Vagina (tissue), 2 donors: ENCODE measurements at regions not wholly inside any gene's neighbourhood (a gene's known extent, or its start where the extent isn't known, plus 50 kb on each side); places are given as distances from the start of the nearest gene placed in this dataset.

Source experiments
- DNase-seq, 2 donors: peaks; one replicate each; pipeline ENCODE4 v3.0.0-alpha.2; 2017; ENCODE audit errors: extremely low spot score in 2 of 2
- H3K27ac ChIP-seq: fragments of 200-600 bp; sonication (generic); one replicate; pipeline ENCODE4 v1.5.1; 2019
- H3K27me3 ChIP-seq: fragments of 200-600 bp; sonication (generic); one replicate; pipeline ENCODE4 v1.5.1; 2019
- H3K36me3 ChIP-seq, 2 donors: fragments of 200-600 bp; sonication (generic); one replicate each; pipeline ENCODE4 v1.5.1; 2017 to 2019
- H3K4me1 ChIP-seq: fragments of 200-600 bp; sonication (generic); one replicate; pipeline ENCODE4 v1.5.1; 2019
- H3K4me3 ChIP-seq, 2 donors: fragments of 200-600 bp; sonication (generic); 1 replicate in 1 of 2; 2 replicates in 1 of 2; pipeline ENCODE4 v1.5.1; 2016 to 2019
- H3K9me3 ChIP-seq: fragments of 200-600 bp; sonication (generic); one replicate; pipeline ENCODE4 v1.5.1; 2019
- CTCF ChIP-seq, 3 experiments: fragments of 450-650 bp in 2 of 3; fragments of 200-600 bp in 1 of 3; sonication (generic) in 1 of 3; IDR thresholded peaks; one replicate each; pipeline ENCODE4 v1.5.1; 2017 to 2019; ENCODE audit warnings: antibody characterized with exemption in 3 of 3, mild to moderate bottlenecking in 2 of 3, moderate library complexity in 2 of 3
- POLR2A ChIP-seq, 2 donors: fragments of 450-650 bp; IDR thresholded peaks; one replicate each; pipeline ENCODE4 v1.6.1; 2017; ENCODE audit warnings: antibody characterized with exemption in 2 of 2, mild to moderate bottlenecking in 2 of 2, moderate library complexity in 2 of 2
- POLR2AphosphoS5 ChIP-seq, 2 donors: sonication (generic); formaldehyde crosslinking; IDR thresholded peaks; one replicate each; pipeline ENCODE4 v1.9.0; 2017; ENCODE audit warnings: antibody characterized with exemption in 2 of 2, mild to moderate bottlenecking in 2 of 2, low read depth in 1 of 2; ENCODE audit not compliant: insufficient read depth in 1 of 2
- intact Hi-C: fragments of 100-400 bp; cut with DNase I; formaldehyde crosslinking; loops from one replicate; pipeline ENCODE4 v1.15.1; 2023

GRCh38 chr9:90301277-90301653 is 341.4 kb downstream of the DIRAS2 start:
- H3K27ac ChIP-seq = no peak overlapping the region
- DNase-seq = no peak
- H3K27me3 ChIP-seq = no peaks in the 10 kb centered on the region
- no peak for TF ChIP-seq POLR2AphosphoS5 (IDR thresholded peaks at IDR 0.05; ENCODE audit: insufficient read depth in 1 of 2, low read depth in 1 of 2)
- TF ChIP-seq CTCF (IDR thresholded peaks at IDR 0.05) = no peak
- no peak for TF ChIP-seq POLR2A (IDR thresholded peaks at IDR 0.05)
- no peak overlapping the region for H3K4me3 ChIP-seq
- intact Hi-C loops = no loop called here
- H3K36me3 ChIP-seq = no peaks in the 10 kb centered on the region
- no peaks in the 10 kb centered on the region for H3K9me3 ChIP-seq
- no peaks in the 10 kb centered on the region for H3K4me1 ChIP-seq

GRCh38 chr9:90303655-90304054 is 339.0 kb downstream of the DIRAS2 start:
- Histone ChIP-seq H3K4me1 (no peaks in the 10 kb centered on the region), H3K27ac (no peak overlapping the region), H3K4me3 (no peak overlapping the region), H3K36me3 (no peaks in the 10 kb centered on the region), H3K27me3 (no peaks in the 10 kb centered on the region), H3K9me3 (no peaks in the 10 kb centered on the region)
- DNase-seq = no peak
- TF ChIP-seq POLR2A (IDR thresholded peaks at IDR 0.05) (no peak), CTCF (IDR thresholded peaks at IDR 0.05) (no peak), POLR2AphosphoS5 (IDR thresholded peaks at IDR 0.05; ENCODE audit: insufficient read depth in 1 of 2, low read depth in 1 of 2) (no peak)
- intact Hi-C loops = no loop called here

- Histone ChIP-seq H3K9me3 (no peaks in the 10 kb centered on the region), H3K4me3 (no peak overlapping the region), H3K36me3 (no peaks in the 10 kb centered on the region), H3K27ac (no peak overlapping the region), H3K27me3 (no peaks in the 10 kb centered on the region), H3K4me1 (no peaks in the 10 kb centered on the region)
- TF ChIP-seq CTCF (IDR thresholded peaks at IDR 0.05) (no peak), POLR2A (IDR thresholded peaks at IDR 0.05) (no peak), POLR2AphosphoS5 (IDR thresholded peaks at IDR 0.05; ENCODE audit: insufficient read depth in 1 of 2, low read depth in 1 of 2) (no peak)
- no peak for DNase-seq
- intact Hi-C loops = no loop called here
Observed at GRCh38 chr9:90306158-90306557, 336.5 kb downstream of the DIRAS2 start.

GRCh38 chr9:90307167-90307833 is 335.3 kb downstream of the DIRAS2 start:
- Histone ChIP-seq H3K9me3 (no peaks in the 10 kb centered on the region), H3K36me3 (no peaks in the 10 kb centered on the region), H3K4me1 (no peaks in the 10 kb centered on the region), H3K27ac (no peak overlapping the region), H3K4me3 (no peak overlapping the region), H3K27me3 (no peaks in the 10 kb centered on the region)
- intact Hi-C loops = no loop called here
- DNase-seq = no peak
- TF ChIP-seq POLR2A (IDR thresholded peaks at IDR 0.05) (no peak), CTCF (IDR thresholded peaks at IDR 0.05) (no peak), POLR2AphosphoS5 (IDR thresholded peaks at IDR 0.05; ENCODE audit: insufficient read depth in 1 of 2, low read depth in 1 of 2) (no peak)

- H3K36me3 ChIP-seq = no peaks in the 10 kb centered on the region
Observed at GRCh38 chr9:90307891-90308290, 334.7 kb downstream of the DIRAS2 start.

More at GRCh38 chr9:90307891-90308290, 334.7 kb downstream of the DIRAS2 start:
- H3K27ac ChIP-seq = no peak overlapping the region
- H3K4me3 ChIP-seq = no peak overlapping the region
- H3K4me1 ChIP-seq = no peaks in the 10 kb centered on the region
- DNase-seq = no peak
- no peaks in the 10 kb centered on the region for H3K27me3 ChIP-seq
- TF ChIP-seq CTCF (IDR thresholded peaks at IDR 0.05) (no peak), POLR2AphosphoS5 (IDR thresholded peaks at IDR 0.05; ENCODE audit: insufficient read depth in 1 of 2, low read depth in 1 of 2) (no peak), POLR2A (IDR thresholded peaks at IDR 0.05) (no peak)
- no peaks in the 10 kb centered on the region for H3K9me3 ChIP-seq
- intact Hi-C loops = no loop called here
